ENCODE measurements at regions not wholly inside any gene's neighbourhood (a gene's known extent, or its start where the extent isn't known, plus 50 kb on each side); places are given as distances from the start of the nearest gene placed in this dataset.
"Not testable (repeated sequence)": the region's sequence is repeated elsewhere in the genome, so short reads cannot be mapped to it uniquely, and the experiment has no call there.

GRCh38 chr2:126979039-126980003, 80.6 kb downstream of the TEX51 start:
- H3K27me3 Mint-ChIP-seq: peaks cover 6% of the 10 kb centered on the region
- no peaks in the 10 kb centered on the region for H3K9me3 Mint-ChIP-seq
- DNase-seq: no peak
- H3K4me1 Mint-ChIP-seq: peaks cover 13% of the 10 kb centered on the region
- no peak overlapping the region for H3K4me3 Mint-ChIP-seq
- no peak overlapping the region for H3K27ac Mint-ChIP-seq
- H3K36me3 Mint-ChIP-seq: no peaks in the 10 kb centered on the region

GRCh38 chr2:126981476-126981875, 82.8 kb downstream of the TEX51 start:
- no peak for DNase-seq
- H3K4me3 Mint-ChIP-seq: no peak overlapping the region
- H3K27me3 Mint-ChIP-seq: peaks cover 14% of the 10 kb centered on the region
- H3K9me3 Mint-ChIP-seq: no peaks in the 10 kb centered on the region
- no peak overlapping the region for H3K27ac Mint-ChIP-seq
- H3K36me3 Mint-ChIP-seq: no peaks in the 10 kb centered on the region
- H3K4me1 Mint-ChIP-seq: peaks cover 13% of the 10 kb centered on the region

GRCh38 chr2:126982935-126983334, 84.2 kb downstream of the TEX51 start:
- no peak for DNase-seq
- H3K27me3 Mint-ChIP-seq: peaks cover 16% of the 10 kb centered on the region
- no peaks in the 10 kb centered on the region for H3K9me3 Mint-ChIP-seq
- peaks cover 10% of the 10 kb centered on the region for H3K4me1 Mint-ChIP-seq
- no peak overlapping the region for H3K4me3 Mint-ChIP-seq
- H3K27ac Mint-ChIP-seq: no peak overlapping the region
- H3K36me3 Mint-ChIP-seq: no peaks in the 10 kb centered on the region

GRCh38 chr2:126986631-126987187, 88.0 kb downstream of the TEX51 start:
- Mint-ChIP-seq H3K4me1 (no peaks in the 10 kb centered on the region), H3K27me3 (peaks cover 34% of the 10 kb centered on the region), H3K4me3 (no peak overlapping the region), H3K36me3 (no peaks in the 10 kb centered on the region), H3K9me3 (peaks cover 4% of the 10 kb centered on the region), H3K27ac (no peak overlapping the region)
- DNase-seq: no peak

- H3K4me1 Mint-ChIP-seq: no peaks in the 10 kb centered on the region
- H3K4me3 Mint-ChIP-seq: no peak overlapping the region
- H3K9me3 Mint-ChIP-seq: peaks cover 4% of the 10 kb centered on the region
- H3K27me3 Mint-ChIP-seq: peaks cover 43% of the 10 kb centered on the region
- no peak for DNase-seq
- H3K27ac Mint-ChIP-seq: no peak overlapping the region
- no peaks in the 10 kb centered on the region for H3K36me3 Mint-ChIP-seq
These were observed 89.8 kb downstream of the TEX51 start for GRCh38 chr2:126988482-126988881.

GRCh38 chr2:126989064-126989463, 90.4 kb downstream of the TEX51 start:
- not testable (repeated sequence) for H3K27ac Mint-ChIP-seq, H3K4me3 Mint-ChIP-seq, H3K9me3 Mint-ChIP-seq, H3K4me1 Mint-ChIP-seq, H3K36me3 Mint-ChIP-seq, DNase-seq
- peaks cover 43% of the 10 kb centered on the region for H3K27me3 Mint-ChIP-seq

- H3K36me3 Mint-ChIP-seq: no peaks in the 10 kb centered on the region
- no peak overlapping the region for H3K4me3 Mint-ChIP-seq
- H3K27ac Mint-ChIP-seq: no peak overlapping the region
- H3K27me3 Mint-ChIP-seq: peaks cover 43% of the 10 kb centered on the region
- DNase-seq: no peak
- peaks cover 4% of the 10 kb centered on the region for H3K9me3 Mint-ChIP-seq
- no peaks in the 10 kb centered on the region for H3K4me1 Mint-ChIP-seq
These were observed 91.5 kb downstream of the TEX51 start for GRCh38 chr2:126990200-126990599.

- no peak overlapping the region for H3K27ac Mint-ChIP-seq
- no peaks in the 10 kb centered on the region for H3K4me1 Mint-ChIP-seq
- peaks cover 4% of the 10 kb centered on the region for H3K9me3 Mint-ChIP-seq
- no peak overlapping the region for H3K4me3 Mint-ChIP-seq
- no peak for DNase-seq
- H3K27me3 Mint-ChIP-seq: peaks cover 38% of the 10 kb centered on the region
- no peaks in the 10 kb centered on the region for H3K36me3 Mint-ChIP-seq
These were observed 92.2 kb downstream of the TEX51 start for GRCh38 chr2:126990605-126991532.

- DNase-seq: no peak
- H3K4me1 Mint-ChIP-seq: no peaks in the 10 kb centered on the region
- H3K9me3 Mint-ChIP-seq: peaks cover 4% of the 10 kb centered on the region
- no peak overlapping the region for H3K27ac Mint-ChIP-seq
- no peak overlapping the region for H3K4me3 Mint-ChIP-seq
- peaks cover 26% of the 10 kb centered on the region for H3K27me3 Mint-ChIP-seq
- no peaks in the 10 kb centered on the region for H3K36me3 Mint-ChIP-seq
These were observed 95.7 kb downstream of the TEX51 start for GRCh38 chr2:126994340-126994777.

GRCh38 chr2:126995621-126996377, 97.1 kb downstream of the TEX51 start:
- DNase-seq: no peak
- Mint-ChIP-seq H3K27ac (no peak overlapping the region), H3K4me1 (no peaks in the 10 kb centered on the region)

GRCh38 chr2:126996378-126996699, 97.6 kb downstream of the TEX51 start:
- H3K4me3 Mint-ChIP-seq: no peak overlapping the region
- H3K4me1 Mint-ChIP-seq: no peaks in the 10 kb centered on the region
- H3K9me3 Mint-ChIP-seq: no peaks in the 10 kb centered on the region
- peaks cover 11% of the 10 kb centered on the region for H3K27me3 Mint-ChIP-seq
- H3K27ac Mint-ChIP-seq: no peak overlapping the region
- no peaks in the 10 kb centered on the region for H3K36me3 Mint-ChIP-seq
- DNase-seq: no peak

More at GRCh38 chr2:126995621-126996377, 97.1 kb downstream of the TEX51 start:
- peaks cover 13% of the 10 kb centered on the region for H3K27me3 Mint-ChIP-seq
- H3K4me3 Mint-ChIP-seq: no peak overlapping the region
- no peaks in the 10 kb centered on the region for H3K36me3 Mint-ChIP-seq
- H3K9me3 Mint-ChIP-seq: no peaks in the 10 kb centered on the region

Measured in activated naive CD8-positive, alpha-beta T cell treated with anti-CD3 and anti-CD28 coated beads for 36 hours (primary cell).